CD4-positive, alpha-beta T cell (primary cell): ENCODE measurements at regions not wholly inside any gene's neighbourhood (a gene's known extent, or its start where the extent isn't known, plus 50 kb on each side); places are given as distances from the start of the nearest gene placed in this dataset.

Experiments used
- ATAC-seq: fragments of 200-7000 bp; cut with Tn5 transposase; one replicate; pipeline ENCODE4 v1.10.0; 2022; ENCODE audit warnings: mild to moderate bottlenecking; ENCODE audit not compliant: poor library complexity
- CTCF ChIA-PET: fragments of 350-600 bp; sonication (Branson Sonifier 250); formaldehyde crosslinking; loops from one replicate; lab custom pipeline; 2021; ENCODE audit warnings: antibody characterized with exemption, inconsistent platforms; lab: Charles Lee
- POLR2A ChIA-PET: fragments of 350-600 bp; sonication (Branson Sonifier 250); formaldehyde crosslinking; loops from one replicate; lab custom pipeline; 2021; ENCODE audit warnings: antibody characterized with exemption, inconsistent platforms; lab: Charles Lee
- DNase-seq, 14 experiments: peaks; one replicate each; pipeline ENCODE4 v3.0.0-alpha.2; 2013 to 2020; ENCODE audit warnings: mixed read lengths in 2 of 14
- H3K27ac ChIP-seq, 2 donors: one replicate each; pipeline versions ENCODE4 v1.5.1 to v1.7.0; 2013; ENCODE audit warnings: low read length in 2 of 2, low read depth in 1 of 2, mild to moderate bottlenecking in 1 of 2
- H3K27me3 ChIP-seq, 2 experiments: 1 replicate in 1 of 2; 2 replicates in 1 of 2; pipeline versions ENCODE4 v1.6.1 to v1.7.0; 2013; ENCODE audit warnings: low read length in 2 of 2, control low read depth in 1 of 2, mild to moderate bottlenecking in 1 of 2, moderate library complexity in 1 of 2; ENCODE audit not compliant: insufficient read depth in 2 of 2, control insufficient read depth in 1 of 2
- H3K36me3 ChIP-seq: one replicate; pipeline ENCODE4 v1.6.1; 2013; ENCODE audit warnings: low read length, control low read depth; ENCODE audit not compliant: insufficient read depth
- H3K4me1 ChIP-seq: one replicate; pipeline ENCODE4 v1.6.1; 2013; ENCODE audit warnings: low read length, control low read depth; ENCODE audit not compliant: insufficient read depth
- H3K4me3 ChIP-seq: one replicate; pipeline ENCODE4 v1.5.1; 2013; ENCODE audit warnings: mild to moderate bottlenecking, low read length, moderate library complexity
- H3K9me3 ChIP-seq, 2 experiments: 1 replicate in 1 of 2; 2 replicates in 1 of 2; pipeline versions ENCODE4 v1.6.1 to v1.7.0; 2013; ENCODE audit warnings: low read length in 2 of 2, mild to moderate bottlenecking in 2 of 2, control low read depth in 1 of 2, moderate library complexity in 1 of 2; ENCODE audit not compliant: control insufficient read depth in 1 of 2, insufficient read depth in 1 of 2
- H3K27ac Mint-ChIP-seq: one replicate; pipeline ENCODE4 v1.8.0; 2020; ENCODE audit warnings: mixed read lengths
- H3K27me3 Mint-ChIP-seq: one replicate; pipeline ENCODE4 v1.8.0; 2021; ENCODE audit warnings: mixed read lengths
- H3K36me3 Mint-ChIP-seq: one replicate; pipeline ENCODE4 v1.8.0; 2021; ENCODE audit warnings: low read depth, mixed read lengths
- H3K4me1 Mint-ChIP-seq: one replicate; pipeline ENCODE4 v1.8.0; 2021; ENCODE audit warnings: low read depth, mixed read lengths
- H3K4me3 Mint-ChIP-seq: one replicate; pipeline ENCODE4 v1.8.0; 2020; ENCODE audit warnings: mild to moderate bottlenecking, mixed read lengths
- H3K9me3 Mint-ChIP-seq: one replicate; pipeline ENCODE4 v1.8.0; 2020; ENCODE audit warnings: mixed read lengths
- CTCF ChIP-seq: fragments of 200-600 bp; IDR thresholded peaks from one replicate; pipeline ENCODE4 v1.8.0; 2022; ENCODE audit warnings: antibody characterized with exemption, mild to moderate bottlenecking
- intact Hi-C, 2 experiments: fragments of 100-400 bp; cut with DNase I in 1 of 2; cut with micrococcal nuclease in 1 of 2; formaldehyde crosslinking; loops; one replicate each; pipeline versions ENCODE4 v1.15.1 to v1.9.0; 2023 to 2025; cut with DNase I, micrococcal nuclease

- H3K4me1 ChIP-seq = peaks cover 2% of the 10 kb centered on the region
- Mint-ChIP-seq H3K4me3 (no peak overlapping the region), H3K27me3 (no peaks in the 10 kb centered on the region), H3K9me3 (no peaks in the 10 kb centered on the region), H3K27ac (no peak overlapping the region), H3K4me1 (peaks cover 16% of the 10 kb centered on the region), H3K36me3 (no peaks in the 10 kb centered on the region)
- POLR2A ChIA-PET = no interaction called here
- no peak for DNase-seq
- no peaks in the 10 kb centered on the region for H3K9me3 ChIP-seq
- no peak overlapping the region for H3K27ac ChIP-seq
- CTCF ChIA-PET = interaction anchor here (1.0 kb wide), 1 partner anchor 8 kb away, joined by 3 read pairs; no protein-coding TSS in a partner anchor
- no peaks in the 10 kb centered on the region for H3K36me3 ChIP-seq
- no peak for TF ChIP-seq CTCF
- no peak overlapping the region for H3K4me3 ChIP-seq
- no peak for ATAC-seq
- intact Hi-C loops = no loop called here
- H3K27me3 ChIP-seq = no peaks in the 10 kb centered on the region
These were observed 77.1 kb downstream of the ZNF281 start for GRCh38 chr1:200332716-200333115.

- CTCF ChIA-PET = no interaction called here
- DNase-seq = no peak
- Mint-ChIP-seq H3K27me3 (no peaks in the 10 kb centered on the region), H3K27ac (no peak overlapping the region), H3K4me3 (no peak overlapping the region), H3K36me3 (no peaks in the 10 kb centered on the region), H3K9me3 (no peaks in the 10 kb centered on the region), H3K4me1 (no peaks in the 10 kb centered on the region)
- no peaks in the 10 kb centered on the region for H3K36me3 ChIP-seq
- no peaks in the 10 kb centered on the region for H3K4me1 ChIP-seq
- intact Hi-C loops = no loop called here
- no peak for TF ChIP-seq CTCF
- H3K27me3 ChIP-seq = no peaks in the 10 kb centered on the region
- no peaks in the 10 kb centered on the region for H3K9me3 ChIP-seq
- ATAC-seq = no peak
- POLR2A ChIA-PET = no interaction called here
- no peak overlapping the region for H3K4me3 ChIP-seq
- H3K27ac ChIP-seq = no peak overlapping the region
These were observed 79.0 kb downstream of the ZNF281 start for GRCh38 chr1:200330741-200331428.

GRCh38 chr1:200329208-200329882, 80.5 kb downstream of the ZNF281 start:
- H3K27me3 ChIP-seq = no peaks in the 10 kb centered on the region
- POLR2A ChIA-PET = no interaction called here
- no peaks in the 10 kb centered on the region for H3K4me1 Mint-ChIP-seq
- CTCF ChIA-PET = no interaction called here
- H3K9me3 ChIP-seq = no peaks in the 10 kb centered on the region
- H3K9me3 Mint-ChIP-seq = no peaks in the 10 kb centered on the region
- ATAC-seq = no peak
- H3K27me3 Mint-ChIP-seq = no peaks in the 10 kb centered on the region
- no peak overlapping the region for H3K27ac ChIP-seq
- no peak for TF ChIP-seq CTCF
- no peak overlapping the region for H3K4me3 Mint-ChIP-seq
- no peaks in the 10 kb centered on the region for H3K36me3 ChIP-seq
- H3K4me3 ChIP-seq = no peak overlapping the region
- H3K27ac Mint-ChIP-seq = no peak overlapping the region
- H3K4me1 ChIP-seq = no peaks in the 10 kb centered on the region
- no peaks in the 10 kb centered on the region for H3K36me3 Mint-ChIP-seq
- DNase-seq = no peak
- intact Hi-C loops = no loop called here
